HG03558 (cell line): ENCODE measurements at regions not wholly inside any gene's neighbourhood (a gene's known extent, or its start where the extent isn't known, plus 50 kb on each side); places are given as distances from the start of the nearest gene placed in this dataset.

Experiments used
- ATAC-seq: cut with Tn5 transposase; IDR thresholded peaks from one replicate; pipeline ENCODE4 v1.9.1; 2021; ENCODE audit warnings: moderate number of reproducible peaks; ENCODE audit not compliant: unreplicated experiment; ENCODE audit errors: extremely low read depth

DNA sequence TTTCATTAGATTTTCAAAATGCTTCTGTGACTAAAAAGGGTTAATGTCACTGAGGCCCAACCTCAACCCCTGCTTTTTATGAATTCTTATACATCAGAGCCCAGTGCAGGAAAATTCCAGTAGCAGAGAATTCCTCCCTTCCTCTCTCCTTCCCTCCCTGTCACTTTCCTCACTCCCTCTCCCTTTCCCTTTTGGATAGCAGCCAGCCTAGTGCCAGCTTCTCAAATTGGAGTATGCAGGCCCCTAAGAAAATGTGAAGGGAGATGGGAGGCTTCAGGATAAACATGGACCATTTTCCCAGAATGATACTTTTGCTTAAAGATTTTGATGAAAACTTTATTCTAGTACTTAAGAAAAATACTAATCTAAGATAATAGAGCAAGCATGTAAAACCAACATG, 507.4 kb downstream of the KDM4C start:
- no peak for ATAC-seq

DNA sequence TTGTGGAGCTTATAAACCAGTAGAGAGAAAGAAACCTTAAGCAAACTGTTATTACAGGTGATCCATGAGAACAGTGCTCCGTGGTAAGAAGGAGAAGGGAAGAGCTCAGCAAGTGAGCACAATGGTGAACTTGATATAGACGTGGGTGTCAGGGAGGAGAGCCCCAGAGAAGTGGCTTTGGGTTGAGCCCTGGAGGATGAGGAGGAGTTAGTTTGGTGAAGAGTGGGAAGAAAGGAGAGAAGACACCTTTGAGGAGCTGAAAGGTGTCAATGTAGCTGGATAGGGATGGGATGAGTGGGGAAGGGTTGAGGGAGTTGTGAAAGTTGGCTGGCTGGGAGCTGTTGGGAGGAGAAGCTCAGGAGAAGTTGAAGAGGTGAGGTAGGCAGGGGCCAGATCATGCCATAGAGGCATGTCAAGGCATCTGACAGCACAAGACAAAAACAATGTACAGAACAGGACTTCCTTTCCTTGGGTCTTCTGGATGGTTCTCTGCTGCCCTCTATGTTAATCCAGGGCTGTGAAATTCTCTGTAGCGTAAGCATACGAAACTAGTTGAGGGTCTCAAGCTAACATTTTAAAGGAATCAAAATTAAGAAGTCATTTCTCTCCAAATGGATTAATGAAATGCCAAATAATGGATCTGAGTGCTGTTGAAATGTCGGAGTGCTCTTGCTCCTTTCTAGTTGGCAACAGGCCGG, 501.9 kb downstream of the KDM4C start:
- ATAC-seq = no peak

DNA sequence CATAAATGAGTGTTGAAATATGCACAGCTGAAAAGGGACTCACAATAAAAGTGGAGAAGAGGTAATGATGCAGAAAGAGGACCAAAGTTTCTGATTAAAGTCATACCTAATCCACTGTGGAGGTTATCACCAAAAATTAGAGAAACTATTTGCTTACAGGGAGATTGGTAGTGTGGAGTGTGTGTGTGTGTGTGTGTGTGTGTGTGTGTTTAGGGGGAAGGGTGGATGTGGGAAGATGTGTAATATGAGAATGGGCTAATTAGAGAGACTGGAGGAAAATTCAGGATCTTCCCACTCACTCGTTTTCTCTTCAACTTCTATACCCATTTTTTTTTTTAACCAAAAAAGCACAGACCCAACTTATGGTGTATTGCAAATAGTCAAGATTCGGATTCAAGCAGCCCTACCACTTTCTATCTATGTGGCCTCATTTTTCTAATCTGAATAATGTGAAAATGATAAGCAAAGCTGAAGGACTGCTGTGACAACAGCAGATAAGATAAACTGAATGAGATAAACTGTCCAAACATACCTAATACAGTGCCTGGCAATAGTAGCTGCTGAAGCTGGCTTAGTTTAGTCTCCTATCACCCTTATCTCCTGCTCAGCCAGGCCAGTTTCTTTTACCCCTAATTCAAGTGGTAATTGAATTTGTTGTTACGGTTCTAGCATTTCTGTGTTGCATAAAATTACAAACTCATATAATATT, 501.1 kb downstream of the KDM4C start:
- no peak for ATAC-seq

DNA sequence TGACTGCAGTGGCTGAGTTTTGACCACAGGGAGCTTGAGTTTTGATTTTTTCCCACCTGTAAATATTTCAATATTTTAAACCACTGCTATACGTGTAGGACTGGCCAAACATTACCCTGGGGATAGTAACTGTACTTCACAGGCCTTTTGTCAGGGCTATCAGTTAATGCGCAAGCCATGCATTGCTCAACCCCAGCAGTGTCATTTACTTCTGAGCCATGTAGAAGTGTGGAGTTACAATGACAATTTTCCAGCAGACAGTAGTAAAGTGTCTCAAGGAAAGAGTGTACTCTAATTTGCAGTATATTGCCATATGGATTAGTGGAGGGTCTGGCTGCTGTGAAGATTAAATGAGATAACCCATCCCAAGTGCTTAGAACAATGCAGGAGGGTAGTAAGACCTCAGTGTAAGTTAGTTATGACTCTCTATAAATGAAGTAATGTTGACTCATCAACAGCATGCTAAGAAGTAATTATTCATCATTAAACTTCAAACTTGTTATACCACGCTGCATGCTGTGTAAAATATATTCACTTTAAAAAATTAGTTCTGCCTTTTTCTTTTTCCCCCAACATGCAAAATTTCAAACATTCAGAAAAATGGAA, 489.2 kb downstream of the KDM4C start:
- no peak for ATAC-seq

DNA sequence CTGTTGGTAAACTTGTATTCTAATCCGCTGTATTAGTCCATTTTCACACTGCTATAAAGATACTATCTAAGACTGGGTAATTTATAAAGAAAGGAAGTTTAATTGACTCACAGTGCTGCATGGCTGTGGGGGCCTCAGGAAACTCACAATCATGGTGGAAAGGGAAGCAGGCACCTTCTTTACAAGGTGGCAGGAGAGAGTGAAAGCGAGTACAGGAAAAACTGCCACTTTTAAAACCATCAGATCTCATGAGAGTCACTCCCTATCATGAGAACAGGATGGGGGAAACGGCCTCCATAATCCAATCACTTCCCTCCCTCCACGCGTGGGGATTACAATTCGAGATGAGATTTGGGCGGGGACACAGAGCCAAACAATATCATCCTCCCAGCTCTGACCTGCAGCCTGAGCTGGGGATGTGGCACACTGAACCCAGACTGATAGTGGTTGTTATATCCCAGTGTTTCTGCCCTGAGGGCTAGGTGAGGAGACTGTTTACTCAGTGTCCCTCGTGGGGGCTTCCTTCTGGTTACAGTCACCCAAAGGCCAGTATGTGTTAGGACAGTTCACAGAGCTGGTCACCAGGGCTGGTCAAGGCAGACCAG, 488.3 kb downstream of the KDM4C start:
- no peak for ATAC-seq

DNA sequence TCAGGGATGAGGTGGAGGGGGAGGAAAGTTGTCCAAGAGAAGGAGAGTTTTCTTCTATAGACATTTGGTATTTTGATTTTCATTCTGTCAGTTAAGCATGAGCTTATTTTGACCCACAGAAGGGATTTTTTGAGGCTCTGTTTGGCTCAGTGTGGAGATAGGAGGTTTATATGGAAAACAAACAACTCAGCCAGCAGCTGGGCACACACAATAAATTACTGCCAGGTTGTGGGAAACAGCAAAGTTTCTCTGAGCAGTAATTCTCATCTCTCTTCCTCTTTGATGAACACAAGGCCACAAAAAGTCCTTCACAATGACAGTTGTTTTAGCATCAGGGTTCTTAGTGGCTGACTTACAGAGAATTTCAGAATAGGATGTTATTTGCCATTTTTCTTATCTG, 486.1 kb downstream of the KDM4C start:
- ATAC-seq = no peak

DNA sequence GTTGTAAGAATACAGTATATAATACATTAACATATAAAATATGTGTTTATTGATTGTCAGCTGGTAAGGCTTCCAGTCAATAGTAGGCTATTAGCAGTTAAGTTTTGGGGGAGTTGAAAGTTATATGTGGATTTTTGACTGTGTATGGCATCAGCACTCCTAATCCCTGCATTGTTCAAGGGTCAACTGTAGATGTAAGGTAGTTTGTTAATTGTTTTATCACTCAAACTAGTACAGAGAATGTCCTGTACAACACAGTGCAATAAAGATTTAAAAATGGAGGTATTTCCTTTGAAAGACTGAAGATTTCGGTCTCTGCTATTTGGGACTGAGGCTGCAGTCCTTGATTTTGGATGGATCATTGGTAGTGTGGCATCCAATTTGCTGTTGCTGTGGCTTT, 484.4 kb downstream of the KDM4C start:
- ATAC-seq = no peak

DNA sequence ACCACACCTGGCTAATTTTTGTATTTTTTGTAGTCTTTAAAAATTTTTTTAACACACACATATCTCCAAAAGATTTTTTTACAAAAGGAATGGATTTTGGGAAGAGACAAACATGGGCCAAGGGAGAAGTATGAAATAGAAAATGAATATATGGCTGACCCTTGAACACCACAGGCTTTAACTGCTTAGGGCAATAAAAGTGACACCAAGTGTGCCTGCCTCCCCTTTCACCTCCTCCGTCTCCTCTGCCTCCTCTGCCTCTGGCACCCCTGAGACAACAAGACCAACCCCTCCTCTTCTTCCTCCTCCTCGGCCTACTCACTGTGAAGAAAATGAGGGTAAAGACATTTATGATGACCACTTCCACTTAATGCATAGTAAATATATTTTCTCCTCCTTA, 483.9 kb downstream of the KDM4C start:
- no peak for ATAC-seq

DNA sequence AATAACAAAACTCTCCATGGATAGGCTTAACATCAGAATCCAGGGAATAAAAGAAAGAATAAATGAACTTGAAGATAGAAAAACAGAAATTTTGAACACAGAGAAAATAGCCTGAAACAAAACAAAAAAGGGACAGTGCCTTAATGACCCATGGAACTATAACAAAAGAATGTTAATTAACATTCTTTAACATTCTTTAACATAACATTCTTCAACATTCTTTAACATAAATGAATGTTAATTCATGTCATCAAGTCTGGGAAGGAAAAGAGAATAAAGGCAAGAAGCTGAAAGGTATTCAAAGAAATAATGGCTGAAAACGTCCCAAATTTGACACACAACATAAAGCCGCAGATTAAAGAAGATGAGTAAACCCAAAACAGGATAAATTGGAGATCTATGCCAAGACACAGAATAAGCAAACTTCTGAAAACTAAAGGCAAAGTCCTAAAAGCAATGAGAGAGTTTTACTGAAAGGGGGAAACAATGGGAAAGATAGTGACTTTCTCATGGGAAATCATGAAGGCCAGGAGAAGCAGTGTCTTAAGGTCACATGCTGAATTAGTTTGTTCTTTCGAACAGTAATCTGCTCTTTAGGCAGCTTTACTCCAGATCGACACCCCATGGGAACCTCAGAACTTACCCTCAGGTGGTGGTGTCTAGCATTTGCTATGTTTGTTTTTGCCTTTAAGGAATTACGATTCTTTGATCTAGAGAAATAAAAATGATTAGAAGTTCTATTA, 483.0 kb downstream of the KDM4C start:
- ATAC-seq = no peak

DNA sequence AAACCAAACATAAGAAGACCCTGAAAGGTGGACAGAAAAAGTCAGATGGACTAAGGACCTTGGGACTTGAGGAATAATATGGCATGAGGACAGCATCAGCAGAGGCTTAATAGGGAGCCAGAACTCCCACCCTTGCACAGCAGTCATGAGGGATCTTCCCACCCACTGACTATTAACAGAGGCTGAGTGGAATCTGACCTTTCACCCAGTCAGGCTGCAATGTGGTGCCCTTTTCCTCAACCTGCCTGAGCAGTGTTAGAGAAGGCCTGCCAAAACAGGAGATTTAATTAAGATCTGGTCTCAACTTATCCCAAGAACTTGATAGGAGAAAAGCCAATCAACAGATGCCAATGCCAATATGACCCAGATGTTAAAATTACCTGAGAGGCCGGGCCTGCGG, 481.9 kb downstream of the KDM4C start:
- ATAC-seq = no peak

DNA sequence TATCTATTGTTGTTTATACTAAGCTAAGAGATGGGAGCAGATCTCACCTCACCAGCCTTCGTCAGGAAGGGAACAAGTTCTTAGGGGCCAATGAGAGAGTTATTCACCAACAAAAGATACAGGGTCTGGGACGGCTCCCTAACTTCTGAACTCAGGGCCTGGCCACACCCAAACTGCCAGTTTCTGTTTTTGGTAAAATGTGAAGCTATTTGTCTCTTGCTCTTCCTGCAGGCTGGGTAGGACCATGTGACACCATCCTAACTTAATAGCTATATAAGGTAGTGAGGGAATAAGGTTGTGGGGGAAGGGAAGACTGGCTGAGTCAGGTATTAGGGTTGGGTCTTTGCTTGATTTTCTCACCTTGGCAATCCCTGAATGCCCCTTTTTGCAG, 480.5 kb downstream of the KDM4C start:
- ATAC-seq = no peak

DNA sequence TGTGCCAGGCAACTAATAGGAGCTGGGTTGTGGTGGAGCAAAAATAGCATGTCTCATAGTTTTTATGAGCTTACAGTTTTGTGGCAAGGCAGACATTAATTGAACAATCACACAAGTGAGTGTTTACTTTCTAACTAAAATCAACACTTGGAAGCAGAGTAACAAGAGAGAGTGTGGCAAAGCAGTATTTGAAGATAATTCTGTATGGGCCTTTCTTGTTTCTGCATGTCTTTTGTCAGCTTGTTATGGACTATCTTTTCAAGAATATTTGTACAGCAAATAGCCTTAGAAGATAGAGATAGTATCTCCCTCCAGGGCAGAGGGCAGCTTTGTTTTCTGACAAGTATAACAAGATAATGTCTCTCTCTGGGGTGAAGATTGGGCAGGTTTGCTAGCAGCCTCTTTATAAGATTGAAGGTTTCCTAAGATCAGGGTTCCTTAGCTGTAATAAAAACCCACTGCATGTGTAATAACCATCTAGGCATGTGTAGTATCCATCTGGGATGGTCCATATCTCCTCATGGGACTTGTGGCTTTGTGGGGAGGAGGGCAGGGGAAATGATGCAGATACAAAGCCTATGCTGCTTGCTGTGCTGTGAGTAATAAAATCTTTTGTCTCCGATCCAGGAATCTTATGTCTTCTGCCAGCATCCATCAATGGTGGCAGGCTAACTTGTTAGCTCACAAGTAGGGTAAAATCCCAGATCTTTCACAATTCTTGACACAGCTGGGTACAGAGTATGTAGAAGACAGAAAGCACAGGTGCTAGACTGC, 479.9 kb downstream of the KDM4C start:
- no peak for ATAC-seq

DNA sequence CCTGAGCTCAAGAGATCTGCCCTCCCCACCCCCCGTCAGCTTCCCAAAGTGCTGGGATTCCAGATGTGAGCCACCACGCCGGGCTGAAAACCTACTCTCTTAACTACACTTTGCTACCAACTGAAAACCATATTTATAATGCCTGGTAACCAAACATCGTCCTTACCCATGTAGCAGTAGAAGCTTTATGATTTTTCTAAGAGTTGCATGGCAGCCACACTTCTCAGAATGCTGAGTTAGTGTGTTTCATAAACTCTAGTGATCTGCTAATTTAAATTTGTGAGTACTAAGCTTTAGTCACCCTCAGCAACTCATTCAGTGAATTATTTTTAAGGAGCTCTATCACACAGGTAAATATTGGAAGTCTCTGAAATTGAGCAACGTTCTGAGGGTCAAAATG, 478.4 kb downstream of the KDM4C start:
- ATAC-seq = no peak

DNA sequence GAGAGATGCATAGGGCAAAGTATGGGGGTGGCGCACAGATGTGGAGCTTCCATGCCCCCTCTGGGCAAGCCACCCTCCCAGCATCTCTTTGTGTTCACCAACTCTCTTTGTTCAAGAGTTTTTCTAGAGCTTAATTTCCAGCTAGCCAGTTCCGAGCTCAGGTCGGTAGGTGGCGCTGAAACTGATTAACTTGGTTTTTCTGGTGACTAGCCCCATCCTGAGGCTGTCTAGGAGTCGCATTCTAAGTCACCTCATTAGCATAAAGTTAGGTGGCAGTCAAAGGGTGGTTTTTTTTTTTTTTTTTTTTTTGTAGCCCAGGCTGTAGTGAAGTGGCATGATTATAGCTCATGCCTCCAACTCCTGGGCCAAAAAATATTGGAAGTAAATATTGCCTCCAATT, 476.4 kb downstream of the KDM4C start:
- no peak for ATAC-seq

DNA sequence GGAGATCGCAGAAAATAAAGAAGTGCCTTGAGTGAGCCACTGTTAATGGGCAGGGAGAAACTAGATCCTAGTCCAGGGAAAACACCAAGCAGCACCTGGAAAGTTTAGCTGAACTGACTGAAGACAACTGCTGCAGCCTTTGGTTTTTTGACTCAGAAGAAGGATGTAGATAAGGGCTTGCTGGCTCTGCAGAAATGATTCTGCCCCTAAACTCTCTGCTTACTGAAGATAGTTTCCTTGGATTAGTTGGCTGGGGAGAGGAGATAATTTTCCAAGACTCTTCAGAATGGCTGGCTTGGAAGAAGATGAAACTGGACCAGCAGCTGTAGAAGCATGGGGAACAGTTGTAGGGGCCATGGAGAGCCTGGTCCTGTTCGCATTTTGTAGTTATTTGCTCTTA, 471.8 kb downstream of the KDM4C start:
- ATAC-seq = no peak

DNA sequence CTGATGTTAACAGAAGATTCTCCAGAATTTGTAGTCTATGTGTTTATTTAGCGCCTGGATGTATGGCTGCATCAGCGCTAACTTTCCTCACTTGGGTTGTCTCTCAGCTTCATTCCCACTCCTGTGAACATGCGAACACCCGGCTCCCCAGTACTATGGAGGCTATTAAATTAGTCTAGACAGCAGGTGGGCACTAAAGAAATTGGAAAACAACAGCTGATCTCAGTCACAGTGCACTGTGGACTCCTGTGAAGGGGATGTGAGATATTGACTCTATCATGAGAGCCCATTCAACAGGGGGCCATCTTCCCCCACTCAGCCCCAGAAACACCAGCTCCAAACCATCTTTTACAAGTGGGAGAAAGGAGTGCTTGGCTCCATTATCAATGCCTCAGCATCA, 471.0 kb downstream of the KDM4C start:
- ATAC-seq = no peak

DNA sequence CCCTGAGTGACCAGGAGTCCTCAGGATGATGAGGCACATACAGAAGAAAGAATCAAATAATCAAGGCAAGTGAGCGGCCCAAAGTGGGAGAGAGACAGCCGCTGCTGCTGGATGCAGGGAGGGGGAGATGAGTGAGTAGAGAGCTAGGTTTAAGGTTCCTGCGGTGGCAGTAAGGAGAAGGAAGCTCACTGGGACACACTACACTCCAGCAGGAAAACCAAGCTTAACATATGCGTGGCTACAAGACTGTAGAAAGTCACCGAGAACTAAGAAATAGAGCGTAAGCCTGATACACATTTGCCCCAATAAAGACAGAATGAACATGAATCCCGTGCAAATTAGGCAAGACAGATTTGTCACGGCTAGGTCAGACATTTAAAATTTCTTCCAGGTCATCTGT, 470.2 kb downstream of the KDM4C start:
- no peak for ATAC-seq

DNA sequence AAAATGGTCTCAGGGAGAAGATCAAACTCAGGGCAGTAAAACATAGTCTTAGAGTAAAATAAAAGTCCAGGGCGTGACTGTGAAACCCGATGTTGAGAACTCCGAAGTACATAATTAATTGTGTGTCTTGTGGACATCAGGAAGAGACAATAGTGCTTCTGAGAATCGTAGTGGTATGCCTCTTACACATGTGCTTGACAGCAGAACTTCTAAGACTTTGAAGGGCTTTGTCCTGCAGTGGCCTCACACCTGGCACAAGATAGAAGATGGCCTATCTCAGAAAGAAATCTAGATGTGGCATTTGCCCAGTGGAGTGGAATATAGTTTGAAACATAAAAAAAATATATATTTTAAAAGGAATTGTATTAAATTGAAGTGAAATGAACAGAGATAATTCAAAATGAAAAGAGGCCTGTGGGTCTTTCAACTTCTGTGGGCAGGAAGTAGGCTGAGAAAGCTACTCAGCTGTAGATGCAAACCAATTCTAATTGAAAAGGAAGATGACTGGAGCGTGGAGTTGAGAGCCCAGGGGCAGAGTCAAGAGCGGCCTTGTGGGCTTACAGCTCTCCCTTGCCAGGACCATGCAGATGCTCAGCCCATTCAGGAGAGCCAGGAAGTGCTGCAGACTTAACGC, 468.4 kb downstream of the KDM4C start:
- no peak for ATAC-seq
